ENCODE measurements at regions not wholly inside any gene's neighbourhood (a gene's known extent, or its start where the extent isn't known, plus 50 kb on each side); places are given as distances from the start of the nearest gene placed in this dataset.
"Not testable (repeated sequence)": the region's sequence is repeated elsewhere in the genome, so short reads cannot be mapped to it uniquely, and the experiment has no call there.

DNA sequence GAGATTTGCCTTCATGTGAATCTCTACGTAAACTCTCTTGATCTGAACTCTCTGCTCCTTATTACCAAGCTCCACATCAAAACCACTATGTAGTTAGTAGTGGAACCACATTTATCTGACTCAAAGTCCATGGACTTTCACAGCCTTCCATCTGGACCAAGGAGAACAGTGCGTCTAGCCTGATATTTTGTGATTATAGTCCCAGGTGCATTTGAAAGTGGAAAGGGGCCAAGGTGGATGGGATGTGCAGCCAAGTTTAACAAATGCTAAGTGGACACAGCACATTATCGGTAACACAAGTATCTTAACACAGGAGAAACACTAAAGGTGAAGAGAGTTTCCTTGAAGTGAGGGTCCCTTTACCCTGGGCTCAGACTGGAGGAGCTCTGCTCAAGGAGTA is 281.2 kb upstream of the SGK1 start:
- DNase-seq = no peak

DNA sequence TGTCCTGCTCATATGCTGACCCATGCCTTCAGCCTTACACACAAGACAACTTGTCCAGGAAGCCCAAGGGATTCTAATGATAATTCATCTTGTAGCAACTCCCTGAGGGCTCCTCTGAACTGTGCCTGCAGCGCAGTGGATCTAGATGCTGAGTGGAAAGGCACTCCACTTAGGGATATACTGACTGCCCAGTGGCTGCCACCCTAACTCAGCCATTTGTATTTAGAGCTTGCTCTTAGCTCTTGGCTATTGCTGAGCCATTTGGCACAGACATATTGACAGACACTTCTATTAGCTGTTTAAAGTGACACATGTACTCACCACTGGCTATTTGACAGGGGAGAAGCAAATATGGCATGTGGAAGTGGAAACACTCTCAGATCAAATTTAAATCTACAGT is 278.3 kb upstream of the SGK1 start:
- no peak for DNase-seq

DNA sequence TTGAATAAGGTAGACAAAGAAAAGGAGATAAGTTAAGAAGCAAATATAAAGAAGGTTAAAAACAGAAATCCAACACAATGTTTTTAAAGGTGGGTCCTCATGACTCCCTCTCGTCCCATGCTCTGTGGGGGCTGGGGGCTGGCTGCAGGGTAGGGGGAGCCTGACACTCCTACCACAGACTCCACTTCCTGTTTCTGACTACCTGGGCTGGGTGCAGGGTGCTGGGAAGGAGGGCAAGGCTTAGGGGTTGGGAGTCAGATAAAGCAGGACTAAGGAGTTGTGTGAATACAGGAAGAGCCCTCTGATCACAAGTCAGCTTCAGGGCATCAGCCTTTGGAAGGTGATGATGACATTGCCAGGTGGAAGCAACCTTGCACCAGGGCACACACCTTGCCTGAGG is 277.0 kb upstream of the SGK1 start:
- DNase-seq = no peak

DNA sequence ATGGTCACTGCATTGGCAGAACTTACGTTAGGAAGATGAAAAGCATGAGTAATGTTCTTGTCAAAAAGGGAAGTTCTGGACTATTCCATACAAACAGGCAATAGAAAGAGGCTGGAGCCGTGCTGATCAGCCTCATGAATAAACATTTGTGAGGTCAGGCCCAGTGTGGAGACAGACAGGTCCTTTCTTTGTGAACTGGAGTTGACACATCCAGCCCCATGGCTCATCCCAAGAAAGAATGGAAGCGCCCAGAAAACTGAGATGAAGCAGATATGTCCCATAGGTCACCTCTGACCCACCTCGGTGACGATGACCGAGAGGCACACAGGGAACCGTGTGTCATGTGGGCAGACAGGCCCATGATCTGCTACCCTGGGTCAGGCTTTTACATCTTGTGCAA is 276.0 kb upstream of the SGK1 start:
- no peak for DNase-seq

DNA sequence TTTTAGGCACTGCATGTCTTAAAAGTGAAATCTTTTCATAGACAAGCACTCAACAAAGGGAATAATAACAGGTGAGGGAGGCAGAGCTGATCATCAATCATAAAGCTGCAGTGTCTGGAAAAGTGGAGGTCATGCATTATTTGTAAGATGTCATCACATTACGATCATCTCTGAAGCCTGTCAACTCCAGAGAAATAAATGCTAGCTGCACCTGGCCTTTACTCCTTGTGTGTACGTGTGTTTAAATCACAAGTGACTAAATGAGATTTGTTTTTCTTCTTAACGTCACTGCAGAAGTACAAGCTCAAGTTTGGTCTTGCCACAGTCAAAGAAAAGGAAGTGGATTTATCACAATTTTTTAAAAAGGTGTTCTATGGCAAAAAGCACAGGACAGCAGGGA is 275.5 kb upstream of the SGK1 start:
- no peak for DNase-seq

DNA sequence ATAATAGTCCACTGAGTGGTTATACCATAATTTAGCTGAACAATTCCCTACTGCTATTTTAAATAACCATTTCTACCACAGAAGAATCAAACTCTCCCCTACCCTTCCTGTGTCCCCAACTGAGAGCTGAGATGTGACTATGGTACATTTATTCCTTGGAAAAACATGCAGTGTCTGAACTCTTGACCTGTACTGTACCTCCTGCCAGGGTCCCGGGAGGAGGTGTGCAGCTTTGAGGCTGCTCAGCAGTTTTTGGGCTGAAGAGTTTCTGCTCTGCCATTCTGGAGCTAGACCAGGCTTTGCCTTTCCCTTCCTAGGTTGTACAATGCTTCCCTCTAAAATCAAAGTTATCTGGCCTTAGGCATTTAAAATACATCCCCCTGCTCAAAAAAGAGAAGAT is 275.1 kb upstream of the SGK1 start:
- DNase-seq = no peak

DNA sequence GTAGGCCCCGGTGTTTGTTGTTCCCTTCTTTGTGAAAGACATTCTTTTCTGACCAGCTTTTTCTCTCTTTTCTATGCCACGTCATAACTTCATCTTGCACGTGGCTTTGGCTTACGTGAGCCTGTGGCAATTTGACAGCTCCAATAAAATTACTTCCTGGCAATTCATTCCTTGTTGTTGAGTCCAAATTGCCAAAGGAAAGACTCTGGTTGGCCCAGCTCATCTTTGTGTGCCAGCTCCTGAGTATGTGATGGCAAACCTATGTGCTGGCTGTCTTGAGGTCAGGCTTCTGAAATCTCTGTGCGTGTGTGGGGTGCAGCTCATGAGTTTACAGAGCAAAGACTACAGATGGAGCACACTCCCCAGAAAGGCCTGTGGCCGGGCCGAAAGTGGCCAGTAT is 272.5 kb upstream of the SGK1 start:
- DNase-seq = no peak

DNA sequence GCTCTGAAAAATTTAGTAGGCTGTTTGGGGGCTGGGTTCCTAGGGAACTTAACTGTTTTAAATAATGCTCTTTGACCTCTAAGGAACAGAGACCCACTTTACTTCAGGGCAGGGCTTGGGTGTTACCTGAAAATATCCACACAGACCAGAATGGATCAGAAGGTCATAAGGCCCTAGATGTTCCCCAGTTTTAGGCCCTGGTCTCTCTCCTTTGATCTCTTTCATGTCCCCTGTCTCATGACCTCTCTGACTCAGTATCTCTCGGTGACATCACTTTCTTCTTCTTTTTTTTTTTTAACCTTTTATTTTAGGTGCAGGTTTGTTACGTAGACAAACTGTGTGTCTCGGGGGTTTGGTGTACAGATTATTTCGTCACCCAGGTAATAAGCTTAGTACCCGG is 272.1 kb upstream of the SGK1 start:
- no peak for DNase-seq

DNA sequence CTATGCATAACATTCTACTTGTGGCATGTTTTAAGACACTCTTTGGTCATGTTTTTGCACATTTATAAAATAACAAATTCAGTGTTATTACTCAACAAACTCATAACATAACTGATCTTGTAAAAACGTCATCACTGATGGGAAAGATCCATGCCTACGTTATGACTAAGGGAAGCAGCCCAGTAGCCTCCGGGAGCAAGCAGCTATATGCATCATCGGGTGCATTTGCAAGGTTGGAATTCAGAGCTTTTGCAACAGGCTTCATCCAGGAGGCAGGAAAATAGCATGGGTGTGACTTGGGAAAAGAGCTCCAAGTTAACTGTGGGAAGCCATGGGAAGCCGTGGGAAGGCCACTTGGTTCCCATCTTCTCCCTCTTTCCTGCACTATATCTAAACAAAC is 271.6 kb upstream of the SGK1 start:
- DNase-seq = no peak

DNA sequence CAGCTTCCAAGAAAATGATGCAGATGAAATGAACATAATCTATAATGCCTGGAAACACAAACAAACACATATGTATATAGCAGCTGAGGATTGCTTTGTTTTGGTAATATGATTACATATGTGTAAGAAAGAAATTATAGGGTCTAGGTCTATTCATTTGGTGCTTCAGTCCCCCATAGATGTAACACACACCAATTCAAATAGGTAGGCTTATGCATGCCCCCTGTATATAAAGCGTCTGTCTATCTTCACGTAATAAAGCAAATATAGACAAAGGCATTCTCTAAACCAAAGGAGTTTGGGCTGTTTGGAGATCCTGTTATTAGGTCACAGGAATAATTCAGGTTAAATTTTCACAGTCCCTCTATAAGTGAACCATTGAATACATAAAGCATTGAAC is 270.4 kb upstream of the SGK1 start:
- no peak for DNase-seq

DNA sequence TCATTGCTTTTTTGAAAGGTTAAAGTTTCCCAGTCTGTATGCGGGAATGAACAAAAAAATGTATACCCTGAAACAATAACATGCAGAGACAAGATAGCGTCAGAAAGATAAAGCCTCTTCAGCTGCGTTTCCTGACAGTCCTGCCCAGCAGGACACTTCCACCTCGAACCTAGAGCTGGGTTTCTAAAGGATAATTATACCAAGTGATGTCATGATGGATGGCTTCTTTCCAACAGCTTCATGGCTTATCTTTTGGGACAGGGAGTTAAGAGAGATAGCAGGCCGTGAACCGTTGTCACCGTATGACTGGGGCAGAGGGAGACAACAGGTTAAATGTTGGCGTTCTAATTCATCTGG is 267.6 kb upstream of the SGK1 start:
- no peak for DNase-seq

DNA sequence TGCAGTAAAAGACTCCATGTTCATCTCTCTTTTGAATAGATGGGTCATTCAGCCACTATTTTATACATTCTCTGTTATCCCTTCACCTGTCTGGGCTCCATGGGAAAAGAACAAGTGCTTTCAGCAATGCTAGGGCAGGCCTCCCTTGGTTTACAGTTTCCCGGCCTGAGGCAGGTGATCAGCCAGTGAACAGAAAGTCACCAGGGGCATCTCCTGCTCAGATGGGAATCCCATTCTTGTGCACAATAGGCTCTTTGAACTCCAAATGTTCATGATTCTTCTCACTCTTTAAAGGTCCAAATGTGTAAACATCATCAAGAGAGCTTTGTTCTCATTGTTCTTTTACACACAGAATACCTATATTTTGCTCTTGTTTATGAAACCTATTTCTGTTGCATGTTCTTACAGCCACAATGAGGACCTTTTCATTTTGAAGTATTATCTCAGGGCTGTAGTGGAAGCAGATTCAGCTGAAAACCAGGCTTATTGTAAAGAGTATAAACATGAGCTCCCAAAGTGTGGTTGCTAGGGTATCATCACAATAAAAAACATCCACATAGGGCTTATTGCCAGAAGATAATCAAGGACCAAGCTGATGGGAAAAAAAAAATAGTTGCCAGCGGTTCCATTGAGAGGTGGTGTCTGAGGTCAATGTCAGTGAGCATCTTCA is 267.1 kb upstream of the SGK1 start:
- no peak for DNase-seq

DNA sequence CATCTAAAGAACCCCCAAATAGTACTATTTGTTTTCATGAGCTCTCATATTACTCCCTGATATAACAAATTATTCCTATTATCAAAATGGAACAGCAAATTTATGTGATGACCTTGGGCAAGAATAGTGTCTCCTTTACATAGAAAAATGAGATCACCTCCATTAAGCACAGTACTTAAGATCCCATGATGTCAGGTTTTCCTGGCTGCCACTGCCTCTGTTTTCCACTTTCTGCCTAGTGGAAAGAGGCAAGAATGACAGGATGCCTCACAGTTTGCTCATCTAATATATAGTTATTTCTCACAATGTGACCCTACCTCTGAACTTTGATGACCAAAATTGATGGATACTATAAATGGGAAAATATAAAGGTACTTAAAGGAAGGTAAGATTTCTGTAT is 260.1 kb upstream of the SGK1 start:
- DNase-seq = no peak

DNA sequence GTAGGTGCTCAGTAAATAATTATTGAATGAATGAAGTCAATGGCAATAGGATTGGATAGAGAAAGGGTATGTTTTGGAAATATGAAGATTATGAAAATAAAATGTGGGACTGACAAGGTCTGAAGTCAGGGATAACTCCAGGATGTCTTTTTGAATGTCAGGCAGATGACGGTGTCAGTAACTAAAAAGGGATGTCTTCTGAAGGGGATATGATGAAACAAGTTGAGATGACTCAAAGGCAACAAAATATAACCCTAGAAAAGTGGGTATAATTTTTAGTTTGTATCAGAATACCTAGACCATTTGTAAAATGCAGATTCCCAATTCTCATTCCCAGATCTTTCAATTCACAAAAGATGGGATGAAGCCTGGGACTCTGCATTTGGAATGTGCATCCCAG is 257.3 kb upstream of the SGK1 start:
- no peak for DNase-seq

DNA sequence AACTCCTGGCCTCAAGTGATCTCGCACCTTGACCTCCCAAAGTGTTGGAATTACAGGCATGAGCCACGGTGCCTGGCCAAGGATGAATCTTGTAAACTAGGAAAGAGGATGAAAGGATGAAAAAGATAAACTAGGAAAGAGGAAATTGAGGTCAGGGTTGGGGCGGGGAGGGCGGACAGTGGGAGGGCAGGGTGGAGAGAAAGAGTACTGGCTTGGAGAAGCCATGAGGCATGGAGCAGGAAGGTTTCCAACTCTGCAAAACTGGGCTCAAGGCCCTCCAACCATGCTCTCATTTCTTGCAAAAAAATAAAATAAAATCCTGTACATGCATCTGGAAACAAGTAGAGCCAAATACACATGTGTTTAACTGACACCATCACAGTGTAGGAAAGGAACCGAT is 256.6 kb upstream of the SGK1 start:
- no peak for DNase-seq

DNA sequence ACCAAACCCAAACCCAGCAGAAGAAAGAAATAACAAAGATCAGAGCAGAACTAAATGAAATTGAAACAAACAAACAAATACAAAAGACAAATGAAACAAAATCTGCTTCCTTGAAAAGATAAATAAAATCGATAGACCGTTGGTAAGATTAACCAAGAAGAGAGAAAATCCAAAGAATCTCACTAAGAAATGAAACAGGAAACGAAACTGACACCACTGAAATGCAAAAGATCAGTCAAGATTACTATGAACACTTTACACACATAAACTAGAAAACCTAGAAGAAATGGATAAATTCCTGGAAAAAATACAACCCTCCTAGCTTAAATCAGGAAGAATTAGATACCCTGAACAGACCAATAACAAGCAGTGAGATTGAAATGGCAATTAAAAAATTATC is 252.1 kb upstream of the SGK1 start:
- DNase-seq = not testable (repeated sequence)

DNA sequence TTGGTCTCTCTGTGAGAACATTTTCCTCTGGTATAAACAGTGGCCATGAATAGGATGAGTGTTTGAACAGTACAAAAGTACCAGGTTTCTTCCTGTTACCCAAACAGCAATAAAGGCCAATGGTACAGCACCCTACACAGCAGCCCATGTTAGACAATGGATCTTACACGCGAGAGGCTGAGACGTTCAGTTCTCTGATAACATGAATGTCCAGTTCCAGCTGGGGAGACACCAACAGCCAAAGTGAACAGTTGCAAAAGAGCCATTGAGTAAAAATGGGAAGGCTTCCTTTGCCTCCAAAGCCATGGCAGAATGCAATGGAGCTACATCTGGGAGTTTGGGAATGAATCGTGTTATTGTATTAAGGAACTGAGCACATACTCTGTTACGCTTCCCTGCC is 246.8 kb upstream of the SGK1 start:
- no peak for DNase-seq

DNA sequence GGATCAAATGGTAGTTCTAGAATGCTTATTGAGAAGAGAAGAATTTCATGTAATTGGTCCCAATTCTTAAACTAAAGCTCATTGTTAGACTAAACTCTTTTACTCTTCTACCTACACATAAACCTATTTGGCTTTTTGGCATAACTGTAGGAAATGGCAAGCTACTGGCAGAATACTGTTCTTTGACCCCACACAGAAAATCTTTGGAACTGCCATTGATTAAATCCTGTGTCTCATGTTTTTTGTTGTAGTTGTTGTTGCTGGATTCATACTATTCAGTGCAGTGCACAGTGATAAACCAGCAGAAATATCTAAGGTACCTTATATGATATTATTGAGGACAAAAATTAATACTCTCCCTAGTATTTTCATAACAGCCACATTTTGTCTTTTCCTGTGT is 242.1 kb upstream of the SGK1 start:
- DNase-seq = no peak

DNA sequence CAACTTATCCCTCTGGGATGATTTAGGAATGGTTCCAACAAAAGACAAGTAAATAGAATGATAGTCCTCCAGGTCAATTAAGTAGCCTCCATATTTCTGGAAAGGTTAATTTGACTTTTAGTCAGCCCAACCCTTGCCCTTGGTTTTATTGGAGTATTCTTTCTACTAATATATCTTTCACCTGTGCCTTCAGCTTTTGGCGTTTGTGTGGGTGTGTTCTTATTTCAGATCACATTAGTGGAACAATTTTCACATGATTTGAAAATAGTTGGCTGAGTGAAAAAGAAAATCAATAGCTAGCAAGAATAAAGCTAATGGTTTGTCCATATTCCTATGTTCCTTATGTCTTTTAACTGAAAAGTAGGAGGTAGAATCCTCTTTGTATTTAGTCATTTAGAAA is 239.6 kb upstream of the SGK1 start:
- DNase-seq = no peak

DNA sequence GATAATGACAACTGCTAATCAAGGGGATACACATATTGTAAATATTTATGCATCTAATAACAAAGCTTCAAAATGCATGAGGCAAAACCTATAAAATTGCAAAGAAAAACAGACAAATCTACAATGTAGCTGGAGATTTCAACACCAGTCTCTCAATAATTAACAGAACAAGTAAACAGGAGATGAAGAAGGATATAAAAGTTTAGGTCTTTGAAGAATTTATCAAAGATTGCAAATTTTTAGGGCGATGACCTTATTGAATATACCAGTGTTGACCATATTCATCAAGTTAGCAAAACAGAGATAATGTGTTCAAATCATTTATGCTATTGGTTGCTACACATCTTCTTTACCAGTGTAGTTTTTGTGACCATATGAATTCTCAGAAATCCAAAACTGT is 237.8 kb upstream of the SGK1 start:
- no peak for DNase-seq

DNA sequence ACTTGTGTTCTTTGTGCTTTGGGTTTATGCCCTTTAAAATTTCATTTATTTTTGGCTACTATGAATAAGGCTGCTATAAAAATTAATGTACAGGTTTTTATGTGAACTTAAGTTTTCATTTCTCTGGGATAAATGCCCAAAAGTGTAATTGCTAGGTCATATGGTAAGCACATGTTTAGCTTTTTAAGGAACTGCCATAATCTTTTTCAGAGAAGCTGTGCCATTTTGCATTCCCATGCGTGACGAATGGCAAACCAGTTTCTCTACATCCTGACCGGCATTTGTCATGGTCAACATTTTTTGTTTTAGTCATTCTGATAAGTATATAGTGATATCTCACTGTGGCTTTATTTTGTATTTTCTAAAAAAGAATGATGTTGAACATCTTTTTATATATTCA is 236.0 kb upstream of the SGK1 start:
- DNase-seq = no peak

DNA sequence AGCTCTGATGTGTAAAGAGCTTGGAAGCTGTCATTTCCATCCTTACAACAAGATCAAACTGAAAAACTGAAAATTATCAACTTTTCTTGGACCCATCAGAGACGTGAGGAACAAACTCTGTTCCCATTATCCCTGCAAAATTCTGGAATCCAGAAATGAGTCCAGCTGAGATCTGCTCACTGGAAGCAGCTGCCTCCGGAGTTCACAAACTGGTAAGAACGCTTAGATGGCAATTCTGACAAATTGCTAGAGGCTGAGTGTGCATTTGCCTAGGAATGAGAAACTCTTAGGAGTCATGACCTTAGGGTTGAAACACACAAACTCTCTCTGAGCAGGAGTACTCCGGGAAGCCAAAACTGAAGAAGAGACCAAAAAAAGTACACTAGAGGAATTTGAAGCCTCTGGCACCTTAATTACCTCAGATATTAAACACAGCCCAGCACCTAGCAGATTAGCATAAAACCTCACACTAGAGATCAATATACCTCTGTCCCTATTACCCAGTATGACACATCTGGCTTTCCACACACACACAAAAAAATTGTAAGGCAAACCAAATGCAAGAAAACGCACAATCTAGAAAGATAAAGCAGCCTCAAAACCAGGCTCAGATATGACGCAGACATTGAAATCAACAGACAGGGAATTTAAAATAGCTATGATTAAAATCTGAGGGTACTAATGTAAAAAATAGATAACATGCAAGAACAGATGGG is 233.5 kb upstream of the SGK1 start:
- no peak for DNase-seq

DNA sequence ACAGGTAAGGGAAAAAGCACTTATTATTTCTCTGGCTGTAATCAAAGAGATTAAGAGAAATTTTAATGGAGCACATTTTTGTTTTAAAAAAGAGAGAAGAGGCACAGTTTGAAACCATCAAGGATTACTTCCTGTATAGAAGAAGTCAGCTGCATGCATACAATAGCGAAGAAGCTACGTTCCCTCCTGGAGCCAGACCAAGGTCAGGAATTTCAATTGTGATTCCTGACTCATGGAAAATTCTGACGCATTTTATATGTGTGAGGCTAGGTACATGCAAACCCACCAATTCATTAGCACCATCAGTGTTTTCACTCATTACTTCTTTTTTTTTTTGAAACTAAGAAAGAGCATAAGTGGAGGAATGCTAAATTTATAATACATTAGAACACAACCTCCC is 232.7 kb upstream of the SGK1 start:
- no peak for DNase-seq

DNA sequence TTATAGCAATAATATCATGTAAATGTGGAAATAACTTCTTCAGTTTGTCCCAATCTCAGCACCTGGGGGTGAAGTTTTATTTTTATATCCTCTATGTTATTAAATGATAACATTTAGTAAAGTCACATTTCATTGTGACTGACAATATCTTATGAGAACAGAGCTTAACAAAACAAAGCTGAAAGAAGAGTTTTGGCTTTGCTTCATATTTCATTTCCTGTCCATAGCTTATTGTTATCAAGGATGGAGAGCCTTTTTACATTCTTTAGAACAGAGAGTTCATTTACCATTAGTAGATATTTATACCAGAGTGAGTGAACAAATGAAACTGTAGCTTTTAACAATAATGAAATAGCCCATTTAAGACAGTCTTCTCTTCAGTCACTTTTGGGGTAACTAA is 231.9 kb upstream of the SGK1 start:
- DNase-seq = no peak

DNA sequence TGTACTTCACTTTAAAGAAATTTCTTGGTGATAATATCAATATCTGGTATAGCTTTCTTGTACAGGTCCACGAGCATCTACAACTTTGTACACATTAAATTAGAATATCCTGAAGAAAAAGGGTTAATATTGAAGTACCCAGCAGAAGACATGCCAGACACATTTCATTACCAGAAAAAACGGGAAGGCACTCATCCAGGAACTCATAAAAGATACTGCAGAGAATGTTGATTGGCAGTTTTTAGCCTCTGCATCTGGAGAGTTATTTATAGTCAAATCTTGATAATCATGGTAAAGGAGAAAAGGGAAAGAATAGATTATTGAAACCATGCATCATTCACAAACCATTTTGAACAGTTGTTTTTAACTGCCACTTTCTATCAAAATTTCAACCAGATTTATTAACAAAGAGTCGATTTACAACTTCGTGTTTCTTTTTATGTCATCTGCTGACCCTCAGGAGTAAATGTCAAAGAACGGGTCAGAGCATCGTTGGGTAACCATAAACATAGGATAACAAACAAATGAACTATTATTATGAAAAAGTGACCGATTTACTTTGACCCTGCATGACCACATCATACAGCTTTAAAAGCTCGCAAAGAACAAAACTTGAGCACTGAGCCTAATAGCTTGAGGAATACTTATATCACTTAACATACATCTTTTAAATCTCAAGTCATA is 229.2 kb upstream of the SGK1 start:
- DNase-seq = no peak

All from CD4-positive, alpha-beta T cell treated with Interleukin-21 for 1 hour (primary cell).